NCI-H226 (cell line): ENCODE measurements at regions not wholly inside any gene's neighbourhood (a gene's known extent, or its start where the extent isn't known, plus 50 kb on each side); places are given as distances from the start of the nearest gene placed in this dataset.
A peak's percentile ranks its signal among the peaks of the same experiment; 100 is the strongest.
"Not testable (repeated sequence)": the region's sequence is repeated elsewhere in the genome, so short reads cannot be mapped to it uniquely, and the experiment has no call there.

Experiments
- DNase-seq: peaks from one replicate; pipeline ENCODE4 v3.0.0-alpha.2; 2015

DNA sequence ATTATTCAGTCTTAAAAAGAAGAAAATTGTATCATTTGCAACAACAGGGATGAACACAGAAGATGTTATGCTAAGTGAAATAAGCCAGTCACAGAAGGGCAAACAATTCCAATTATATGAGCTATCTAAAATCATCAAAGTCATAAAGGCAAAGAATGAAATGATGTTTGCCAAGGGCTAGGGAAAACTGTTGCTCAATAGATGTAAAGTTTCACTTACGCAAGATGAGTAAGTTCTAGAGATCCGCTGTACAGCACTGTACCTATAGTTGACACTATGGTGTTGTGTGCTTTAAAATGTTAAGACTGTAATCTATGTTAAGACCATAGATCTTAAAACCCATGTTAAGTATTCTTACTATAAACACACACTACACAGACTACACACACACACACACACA is 904.6 kb upstream of the LRRN3 start:
- DNase-seq = no peak

DNA sequence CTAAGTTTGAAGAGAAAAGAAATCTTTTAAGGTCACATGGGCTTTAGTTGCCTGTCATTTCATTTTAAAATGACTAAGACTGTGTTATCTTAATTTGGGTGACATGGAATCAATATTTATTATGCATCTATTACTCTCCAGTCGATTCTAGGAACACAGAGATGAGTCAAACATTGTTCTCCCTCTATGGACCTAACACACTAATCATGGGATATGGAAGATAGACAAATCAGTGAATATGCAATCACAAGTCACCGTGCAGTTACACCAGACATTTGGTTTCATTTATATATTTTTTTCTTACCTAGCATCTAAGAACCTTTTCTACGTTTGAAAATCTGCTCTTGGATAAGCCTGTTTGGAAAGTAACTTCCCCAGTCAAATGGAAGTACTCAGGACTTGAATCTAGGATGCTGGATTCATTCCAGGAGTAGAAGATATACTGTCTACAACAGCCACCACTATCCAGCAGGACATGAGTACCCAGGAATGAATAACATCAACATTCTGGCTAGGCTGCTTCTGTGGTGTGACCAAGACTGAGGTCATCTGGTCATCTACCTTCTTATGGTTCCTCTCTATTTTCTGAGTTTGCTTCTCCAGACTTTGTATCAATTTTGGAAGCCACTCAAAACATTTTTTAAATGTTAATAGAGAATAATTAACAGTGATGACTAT is 902.9 kb upstream of the LRRN3 start:
- no peak for DNase-seq

DNA sequence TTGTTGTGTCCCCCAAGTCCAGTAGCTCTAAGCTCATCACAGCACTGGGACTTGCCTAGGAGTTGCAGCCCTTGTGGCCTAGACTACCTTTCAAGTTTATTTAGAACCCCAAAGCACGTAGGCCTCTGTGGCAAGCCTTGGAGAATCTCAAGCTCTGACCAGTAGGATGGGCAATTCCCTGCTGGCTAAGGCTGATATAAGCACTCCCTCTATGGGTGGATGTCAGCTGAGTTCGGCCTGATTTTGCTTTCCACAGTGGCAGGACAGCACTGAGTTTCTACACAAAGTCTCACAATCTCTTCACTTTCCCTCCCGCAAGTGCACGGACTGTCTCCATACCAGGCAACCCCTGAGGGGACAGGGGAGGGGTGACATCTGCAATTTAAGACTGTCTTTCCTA is 886.4 kb upstream of the LRRN3 start:
- peak; percentile 37 for DNase-seq

DNA sequence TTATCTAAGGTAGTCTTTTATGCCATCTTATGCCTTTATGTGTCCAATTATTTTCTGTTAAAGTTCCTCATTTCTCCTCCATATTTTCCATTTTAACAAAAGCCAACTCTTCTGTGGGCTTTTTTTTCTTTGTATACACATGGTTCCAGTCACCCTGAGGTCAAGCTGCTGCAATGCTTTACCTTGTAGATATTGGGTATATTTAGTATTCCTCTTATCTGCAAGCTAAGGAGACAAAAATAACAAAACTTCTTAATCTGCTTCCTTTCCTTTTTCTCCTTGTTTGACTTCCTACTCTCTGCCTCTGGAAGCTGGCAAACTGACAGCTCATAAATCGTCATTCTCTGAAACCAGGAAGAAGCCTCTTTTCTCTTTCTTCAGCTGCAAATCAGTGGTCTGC is 885.0 kb upstream of the LRRN3 start:
- no peak for DNase-seq

DNA sequence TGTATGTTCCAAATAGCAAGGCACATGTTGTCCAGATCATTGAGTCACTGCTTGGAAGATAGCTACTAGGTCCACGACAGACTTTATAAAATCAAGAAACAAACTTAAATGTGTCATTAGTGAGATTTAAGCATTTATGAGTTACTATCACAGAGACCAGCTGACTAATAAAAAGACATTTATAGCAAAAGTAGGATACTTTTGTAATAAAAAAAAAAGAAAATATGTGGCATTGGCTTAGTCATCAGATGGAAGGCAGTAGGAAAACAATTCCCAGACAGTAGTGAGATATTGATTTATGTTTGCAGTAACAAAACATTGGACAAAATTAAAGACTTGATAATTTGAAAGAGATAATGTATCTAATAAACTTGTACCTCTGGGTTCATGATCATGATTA is 881.0 kb upstream of the LRRN3 start:
- no peak for DNase-seq

DNA sequence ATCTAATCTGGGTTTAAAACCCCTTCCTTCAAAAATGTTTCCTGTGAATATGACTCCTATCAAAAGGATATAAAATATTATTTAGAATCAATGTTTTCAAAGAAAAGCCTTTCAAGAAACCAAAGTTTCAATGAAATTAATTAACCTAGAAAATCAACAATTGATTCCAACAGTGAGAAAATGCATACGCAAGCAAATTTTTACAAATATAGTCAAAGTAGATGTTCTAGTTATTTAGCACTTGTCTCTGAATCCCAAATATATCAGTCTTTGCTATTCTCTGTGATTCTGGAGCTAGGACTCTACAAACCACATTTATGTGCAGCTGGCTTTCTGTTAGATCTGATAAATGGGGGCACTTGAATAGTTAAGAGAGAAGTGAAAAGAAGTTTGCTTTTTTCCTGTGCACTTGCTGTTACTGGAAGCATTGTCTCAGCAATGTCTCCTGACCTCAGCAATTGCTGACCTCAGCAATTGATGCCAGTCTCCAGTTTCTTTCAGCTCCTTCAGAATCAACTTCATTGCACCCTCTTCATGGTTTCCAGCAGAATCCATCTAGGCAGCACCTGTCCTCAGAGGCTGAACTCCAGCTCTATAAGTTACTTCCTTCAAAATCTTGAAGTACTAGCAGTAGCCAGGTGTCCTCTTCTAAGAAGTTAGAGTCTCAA is 879.9 kb upstream of the LRRN3 start:
- DNase-seq = no peak

DNA sequence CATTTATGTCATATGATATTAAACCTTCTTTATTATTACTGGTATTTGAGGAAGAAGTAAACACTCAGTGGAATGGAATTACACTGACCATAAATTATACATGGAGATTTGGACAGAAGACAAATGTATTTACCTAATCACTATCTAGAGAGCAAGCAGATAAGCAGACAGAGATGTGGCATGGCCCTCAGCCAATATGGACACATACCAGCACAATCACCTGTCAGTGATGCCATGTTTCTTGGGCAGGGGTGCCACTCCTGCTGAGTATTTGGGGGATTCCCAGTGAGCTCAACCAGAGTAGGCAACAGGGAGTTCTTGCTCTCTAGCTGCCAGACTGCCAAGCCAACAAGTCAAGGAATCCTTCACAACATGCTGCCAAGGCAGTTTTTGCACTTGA is 866.3 kb upstream of the LRRN3 start:
- DNase-seq = peak; percentile 98

DNA sequence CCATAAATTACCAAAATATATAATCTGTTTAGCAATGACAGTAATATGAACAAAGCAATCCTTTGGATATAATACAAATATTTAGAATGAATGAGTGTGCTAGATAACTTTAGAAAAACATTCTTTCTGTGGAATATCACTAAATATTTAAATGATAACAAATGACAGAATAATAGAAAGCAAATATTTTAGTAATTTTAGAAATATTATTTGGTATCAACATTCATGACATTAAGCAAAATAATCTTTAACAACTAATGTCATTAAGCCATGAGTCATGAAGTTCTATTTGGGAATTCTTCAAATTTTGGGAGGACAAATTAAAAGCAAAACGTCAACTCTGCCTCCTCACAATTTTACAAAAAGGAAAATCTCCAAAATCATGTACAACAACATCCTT is 844.8 kb upstream of the LRRN3 start:
- DNase-seq = no peak

DNA sequence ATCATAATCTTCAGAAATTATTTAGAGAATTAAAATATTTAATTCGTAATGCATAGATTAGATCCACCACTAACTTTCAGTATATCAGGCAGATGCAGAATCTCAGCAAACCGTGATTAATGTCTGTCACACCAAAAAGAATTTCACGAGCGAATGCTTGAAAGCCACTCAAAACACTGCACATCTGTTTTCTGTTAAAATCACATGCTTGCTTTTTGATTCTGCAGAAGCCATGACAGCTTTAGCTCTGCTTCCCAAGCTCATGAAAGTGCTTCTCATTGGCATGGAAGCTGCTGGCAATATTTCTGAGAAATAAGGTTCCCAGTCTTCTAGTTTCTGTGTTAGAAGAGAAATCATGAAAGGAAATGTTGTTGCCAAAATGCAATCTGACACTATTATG is 837.8 kb upstream of the LRRN3 start:
- DNase-seq = no peak

DNA sequence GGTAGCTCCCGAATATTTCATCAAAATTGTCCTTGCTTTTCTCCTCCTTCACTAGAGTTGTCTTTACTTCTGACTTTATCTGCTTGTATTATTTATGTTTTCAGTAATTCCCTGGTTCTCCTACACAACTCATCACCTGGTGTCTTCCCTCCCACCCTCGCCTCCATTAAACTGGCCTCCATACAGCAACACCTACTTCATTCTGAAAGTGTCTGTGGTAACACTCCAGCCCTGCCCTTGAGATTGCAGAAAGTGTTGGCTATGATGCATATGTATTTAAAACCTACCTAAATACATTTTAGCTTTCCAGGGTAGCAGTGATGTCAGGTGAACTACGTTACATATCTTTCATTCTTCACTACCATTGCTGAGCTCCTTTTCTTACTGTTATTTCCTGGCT is 833.3 kb upstream of the LRRN3 start:
- no peak for DNase-seq

DNA sequence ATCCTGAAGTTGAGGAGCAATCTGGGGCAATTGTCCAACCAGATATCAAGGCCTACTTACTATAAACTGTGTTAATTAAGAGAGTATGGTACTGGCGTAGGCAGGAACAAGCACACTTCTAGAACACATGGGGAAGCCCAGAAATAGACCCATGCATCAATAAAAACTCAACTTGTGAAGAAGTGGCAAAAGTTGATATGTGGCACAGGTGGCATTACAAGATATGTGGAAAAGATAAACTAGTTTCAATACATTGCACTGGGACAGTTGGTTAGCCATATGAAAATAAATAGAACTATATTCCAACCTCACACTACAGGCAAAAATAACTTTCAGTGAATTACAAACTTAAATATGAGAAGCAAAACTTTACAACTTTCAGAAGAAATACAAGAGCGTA is 828.7 kb upstream of the LRRN3 start:
- no peak for DNase-seq

DNA sequence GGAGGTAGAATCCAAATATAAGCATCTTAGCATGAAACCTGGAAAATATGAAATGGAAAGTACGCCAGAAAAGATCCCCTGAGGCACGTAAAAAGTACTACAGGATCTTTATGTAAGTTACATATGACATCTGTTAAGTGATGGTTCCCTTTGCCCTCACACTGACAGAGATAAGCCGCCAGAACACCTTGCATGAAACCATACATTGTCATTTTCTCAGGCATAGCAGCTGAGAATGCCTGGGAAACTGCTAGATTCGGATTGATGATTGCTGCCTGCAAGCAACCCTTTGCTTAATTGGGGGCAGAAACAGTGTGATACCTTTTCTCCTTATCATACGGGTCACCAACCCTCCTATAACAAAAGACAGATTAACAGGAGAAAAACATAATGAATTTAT is 826.6 kb upstream of the LRRN3 start:
- no peak for DNase-seq

DNA sequence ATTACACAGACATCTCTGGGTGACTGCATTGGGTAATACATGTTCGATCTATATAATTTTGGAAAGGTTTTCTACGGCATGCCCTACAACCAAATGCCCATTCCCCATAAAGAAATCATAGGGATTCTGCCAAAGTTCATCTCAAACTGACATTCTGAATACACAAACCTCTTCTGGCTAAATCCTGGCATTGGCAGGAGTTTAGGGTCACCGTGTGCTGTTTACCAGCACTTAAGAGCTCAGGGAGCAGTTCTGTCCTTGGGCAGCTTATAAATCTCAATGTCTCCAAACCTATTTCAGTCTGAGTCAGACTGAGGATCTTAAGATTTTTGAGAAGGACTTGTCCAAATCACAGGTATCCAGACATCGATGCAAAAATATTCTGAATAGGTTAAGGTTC is 809.6 kb upstream of the LRRN3 start:
- no peak for DNase-seq

DNA sequence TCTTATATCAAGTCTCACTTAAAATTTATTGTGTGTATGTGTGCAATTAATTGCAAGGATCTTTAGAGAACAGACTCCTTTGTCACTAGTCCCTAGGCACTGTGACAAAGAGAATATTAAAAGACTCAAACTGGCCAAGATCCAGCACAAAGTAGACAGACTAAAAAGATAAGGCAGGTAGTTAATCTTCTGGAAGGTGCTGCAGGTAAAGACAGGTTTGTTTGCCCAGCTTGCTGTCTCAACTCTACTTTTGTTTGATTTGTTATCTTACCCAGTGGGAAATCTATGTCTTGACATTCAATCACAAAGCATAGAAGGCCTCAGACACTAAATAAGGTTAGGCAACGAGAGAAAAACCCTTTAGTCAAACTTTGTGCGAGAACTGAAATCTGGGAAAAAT is 807.9 kb upstream of the LRRN3 start:
- no peak for DNase-seq

DNA sequence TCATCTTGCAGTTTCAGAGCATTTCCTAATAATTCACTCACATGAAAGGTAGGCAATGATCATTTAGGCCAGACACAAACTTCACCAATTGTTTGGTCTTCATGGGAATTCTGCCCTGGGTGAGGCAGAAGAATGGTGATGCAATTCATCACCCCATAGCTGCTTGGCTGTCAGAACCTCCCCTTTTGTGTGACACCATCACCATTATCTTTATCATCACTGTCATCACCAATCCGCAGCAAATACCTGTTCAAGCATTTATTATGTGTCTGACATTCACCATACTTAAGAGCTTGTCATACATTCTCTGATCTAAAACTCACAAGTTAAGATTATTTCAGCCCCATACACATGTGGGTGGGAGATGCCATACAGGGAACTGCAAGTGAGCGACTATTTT is 799.5 kb upstream of the LRRN3 start:
- no peak for DNase-seq

DNA sequence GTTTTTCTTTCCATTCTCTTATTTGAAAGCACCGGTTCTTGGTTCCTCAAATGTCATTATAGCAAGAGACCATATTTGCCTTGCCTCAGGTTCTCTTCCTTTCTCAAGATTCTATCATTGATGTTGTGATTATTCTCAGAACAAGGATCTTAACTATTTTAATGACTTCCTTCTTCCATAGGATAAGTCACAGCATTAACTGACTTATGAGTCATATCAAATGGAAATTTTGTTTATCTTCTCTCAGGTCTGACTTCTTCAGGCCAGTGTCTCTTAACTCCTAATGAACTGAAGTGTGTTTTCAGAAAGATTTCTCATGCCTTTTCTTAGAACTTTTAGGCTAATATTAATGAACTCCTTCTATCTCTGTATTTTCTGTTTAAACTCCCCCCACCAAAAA is 794.6 kb upstream of the LRRN3 start:
- DNase-seq = no peak

DNA sequence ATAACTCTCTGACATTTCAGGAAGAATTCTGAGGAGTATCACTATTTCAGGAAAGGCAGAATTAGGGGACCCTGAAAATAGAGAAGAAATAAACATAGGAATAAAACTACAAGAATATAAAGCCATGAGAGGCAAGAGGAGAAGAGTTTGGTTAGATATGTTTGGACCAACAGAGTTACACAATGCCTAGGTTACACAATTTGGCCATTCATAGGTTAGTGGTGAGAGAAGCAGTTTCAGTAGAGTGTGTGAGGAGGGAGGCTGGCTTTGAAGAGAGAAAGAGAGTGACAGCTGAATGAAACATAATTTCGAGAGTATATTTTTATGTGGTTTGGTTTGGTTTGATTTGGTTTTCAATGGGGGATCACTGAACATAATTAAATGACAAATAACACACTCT is 783.2 kb upstream of the LRRN3 start:
- DNase-seq = peak; percentile 37

DNA sequence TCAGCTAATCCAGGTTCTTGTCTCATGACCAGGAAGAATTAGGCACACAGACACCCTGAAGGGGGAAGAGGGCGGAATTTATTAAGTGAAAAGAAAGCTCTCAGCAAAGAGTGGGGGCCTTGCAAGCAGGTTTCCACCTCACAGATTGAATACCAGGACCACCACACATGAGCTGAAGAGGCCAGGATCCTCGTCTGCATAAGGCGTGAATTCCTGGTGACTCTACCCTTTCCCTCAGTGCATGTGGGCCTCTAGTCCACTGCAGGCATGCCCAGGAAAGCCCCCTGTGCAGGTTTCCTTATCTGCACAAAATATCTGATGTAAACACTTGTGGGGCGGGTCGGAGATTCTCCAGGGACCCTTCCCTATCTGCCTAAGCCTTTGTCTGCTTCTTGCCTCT is 782.1 kb upstream of the LRRN3 start:
- no peak for DNase-seq

DNA sequence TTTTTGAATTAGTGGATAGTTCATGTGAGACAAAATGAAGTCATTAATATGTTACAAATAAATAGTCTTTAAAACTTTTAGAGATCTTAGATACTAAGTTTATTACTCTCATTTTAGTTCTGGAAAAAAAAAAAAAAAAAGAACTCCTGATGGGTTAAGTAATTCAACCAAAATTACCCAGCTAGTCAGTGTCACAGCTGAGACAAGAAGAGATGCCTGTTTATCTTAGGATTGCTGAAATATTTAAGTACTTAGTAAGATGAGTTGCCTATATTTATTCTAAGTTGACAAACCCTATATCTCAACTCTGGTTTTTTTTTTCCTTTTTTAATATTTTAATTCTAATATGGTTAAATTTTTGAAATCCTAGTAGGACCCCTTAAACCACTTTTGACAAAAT is 781.0 kb upstream of the LRRN3 start:
- no peak for DNase-seq

DNA sequence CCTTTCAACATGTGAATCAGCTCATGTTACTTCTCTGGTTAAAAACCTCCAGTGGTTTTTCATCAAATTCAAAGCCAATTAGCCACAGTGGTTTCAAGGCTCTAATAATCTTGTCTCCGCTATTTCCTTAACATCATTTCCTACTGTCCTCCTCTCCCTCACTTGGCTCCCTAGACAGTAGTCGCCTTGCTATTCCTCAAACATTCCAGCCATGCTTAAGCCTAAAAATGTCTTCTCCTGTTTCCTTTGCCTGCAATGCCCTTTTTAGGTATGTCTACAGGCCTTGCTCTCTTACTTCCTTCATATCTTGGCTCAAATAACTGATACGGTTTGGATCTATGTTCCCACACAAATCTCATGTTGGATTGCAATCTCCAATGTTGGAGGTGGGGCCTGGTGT is 779.4 kb upstream of the LRRN3 start:
- DNase-seq = no peak

DNA sequence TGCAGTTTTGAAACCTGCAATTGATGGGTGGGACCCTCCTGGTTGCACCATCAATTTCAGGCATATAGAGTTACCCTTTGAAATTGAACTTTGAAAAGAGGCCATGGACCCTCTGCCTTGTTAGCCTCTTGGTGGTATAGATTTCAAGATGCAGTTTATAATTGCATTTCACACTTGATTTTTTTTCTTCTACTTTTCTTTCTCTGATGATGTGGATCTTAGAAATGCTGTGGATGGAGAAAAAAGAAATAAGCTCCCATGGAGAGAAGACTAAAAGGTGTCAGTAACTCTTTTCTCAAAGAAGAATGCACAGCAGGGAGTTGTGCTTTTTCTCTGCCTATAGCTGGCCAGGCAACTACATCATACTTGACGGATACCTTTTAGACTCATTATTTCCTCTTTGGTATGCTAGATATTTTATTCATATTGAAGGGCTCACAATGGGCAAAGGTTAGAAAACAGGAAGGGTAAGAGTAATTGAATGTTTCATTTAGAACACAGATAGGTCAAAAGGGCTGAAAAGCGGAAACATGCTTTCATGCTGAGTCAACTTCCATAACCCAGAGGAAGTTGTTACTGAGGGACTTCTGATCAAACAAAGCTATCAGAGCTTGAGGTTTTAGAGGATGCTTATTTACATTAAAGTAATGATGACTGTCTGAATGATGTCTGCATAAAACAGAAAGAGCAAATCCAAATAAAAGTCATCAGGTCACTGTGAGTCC is 773.2 kb upstream of the LRRN3 start:
- DNase-seq = peak; percentile 77

DNA sequence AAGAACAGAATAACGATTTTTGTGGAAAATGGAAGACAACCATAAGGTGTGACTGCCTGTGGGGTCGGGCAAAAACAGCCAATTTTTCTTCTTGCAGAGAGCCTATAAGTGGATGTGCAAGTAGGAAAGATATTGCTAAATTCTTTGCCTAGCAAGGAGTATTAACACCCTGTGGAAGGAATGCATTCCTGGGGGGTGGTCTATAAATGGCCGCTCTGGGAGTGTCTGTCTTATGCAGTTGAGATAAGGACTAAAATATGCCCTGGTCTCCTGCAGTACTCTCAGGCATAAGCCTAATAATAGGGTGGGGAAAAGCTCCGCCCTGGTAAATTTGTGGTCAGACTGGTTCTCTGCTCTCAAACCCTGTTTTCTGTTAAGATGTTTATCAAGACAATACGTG is 770.6 kb upstream of the LRRN3 start:
- DNase-seq = not testable (repeated sequence)

DNA sequence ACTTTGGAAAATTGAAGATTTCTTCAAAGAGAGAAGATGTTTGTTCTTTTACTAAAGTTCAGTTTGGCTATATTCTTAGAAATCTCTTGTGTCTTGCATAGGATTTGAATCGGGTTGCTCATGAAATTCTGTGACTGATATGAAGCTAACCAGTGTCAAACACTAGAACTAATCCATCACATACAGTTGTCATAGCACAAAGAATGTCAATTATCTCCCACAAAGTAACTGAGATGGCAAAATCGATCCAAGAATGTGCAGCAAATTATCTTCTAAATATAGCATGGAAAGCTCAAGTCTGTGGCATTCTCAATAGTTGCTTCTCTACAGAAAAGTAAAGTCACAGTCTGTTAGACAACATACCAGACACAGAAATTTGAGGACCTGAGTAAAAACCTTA is 768.1 kb upstream of the LRRN3 start:
- no peak for DNase-seq

DNA sequence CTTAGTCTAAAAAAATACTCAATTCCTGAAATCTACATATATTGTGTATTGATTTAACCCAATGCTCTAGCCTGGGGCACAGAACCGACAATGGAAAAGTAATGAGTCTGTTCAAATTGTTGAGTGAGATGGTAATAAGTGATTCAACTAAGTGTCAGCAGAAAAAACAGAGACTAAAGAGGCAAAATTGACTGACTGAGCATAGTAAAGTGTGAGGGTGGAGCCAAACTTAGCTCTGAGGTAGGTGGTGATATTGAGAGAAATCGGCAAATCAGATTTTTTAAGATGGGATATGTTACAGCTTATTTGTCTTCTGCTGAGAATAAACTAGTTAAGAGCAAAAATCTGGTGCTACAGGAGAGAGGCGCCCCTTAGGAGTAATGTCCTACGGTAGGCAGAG is 764.0 kb upstream of the LRRN3 start:
- no peak for DNase-seq

DNA sequence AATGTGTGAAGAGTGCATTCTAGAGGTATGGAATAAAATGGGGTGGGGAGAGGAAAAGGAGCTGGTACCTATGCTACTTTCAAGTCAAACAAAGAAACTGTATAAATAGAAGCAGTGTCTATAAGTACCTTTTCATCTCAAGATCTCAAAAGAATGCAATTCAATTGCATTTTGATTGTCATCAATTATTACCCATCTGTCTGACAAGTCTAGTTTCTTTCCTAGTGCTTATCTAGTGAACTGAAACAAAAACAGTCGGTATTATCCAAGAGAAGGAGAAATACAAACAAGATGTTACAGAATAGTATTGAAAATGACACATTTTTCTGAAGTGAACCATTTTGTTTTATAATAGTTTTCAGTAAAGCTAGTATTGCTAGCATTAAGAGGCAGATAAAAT is 754.5 kb upstream of the LRRN3 start:
- no peak for DNase-seq
